ENCODE measurements at regions not wholly inside any gene's neighbourhood (a gene's known extent, or its start where the extent isn't known, plus 50 kb on each side); places are given as distances from the start of the nearest gene placed in this dataset.

- peak overlapping the region; percentile 68 for H3K4me2 ChIP-seq (ENCODE audit: control insufficient read depth, extremely low read depth, insufficient read depth, low read depth, low read length)
- no peaks in the 10 kb centered on the region for H3K9me1 ChIP-seq (ENCODE audit: control insufficient read depth, extremely low read depth, insufficient read depth, low read length)
Observed at GRCh38 chr20:12928755-12929401, 79.9 kb upstream of the SPTLC3 start.

GRCh38 chr20:12936020-12936419, 72.8 kb upstream of the SPTLC3 start:
- DNase-seq (ENCODE audit: low read depth, low spot score) (no peak), FAIRE-seq (no peak)
- Histone ChIP-seq H3K9ac (ENCODE audit: control insufficient read depth, extremely low read depth, insufficient read depth, low read length) (no peak overlapping the region), H2AFZ (ENCODE audit: control insufficient read depth, low read length) (no peak overlapping the region), H3K79me2 (ENCODE audit: control insufficient read depth, insufficient read depth, low read length) (no peaks in the 10 kb centered on the region), H3K36me3 (ENCODE audit: control insufficient read depth in 2 of 2, extremely low read depth in 1 of 2, insufficient read depth in 2 of 2, low read length in 2 of 2) (no peaks in the 10 kb centered on the region), H3K27ac (ENCODE audit: control insufficient read depth, insufficient read depth, low read length) (no peak overlapping the region), H3K9me1 (ENCODE audit: control insufficient read depth, extremely low read depth, insufficient read depth, low read length) (no peaks in the 10 kb centered on the region), H3K27me3 (ENCODE audit: control insufficient read depth, extremely low read depth, insufficient read depth, low read length) (no peaks in the 10 kb centered on the region), H3K4me3 (ENCODE audit: control insufficient read depth in 2 of 3, extremely low read depth in 1 of 3, insufficient read depth in 2 of 3, low read depth in 1 of 3, low read length in 3 of 3) (no peak overlapping the region), H3K4me2 (ENCODE audit: control insufficient read depth, extremely low read depth, insufficient read depth, low read depth, low read length) (no peak overlapping the region), H4K20me1 (ENCODE audit: control insufficient read depth, extremely low read depth, insufficient read depth, low read length) (no peaks in the 10 kb centered on the region), H3K4me1 (ENCODE audit: control insufficient read depth, extremely low read depth, insufficient read depth, low read length) (peaks cover 2% of the 10 kb centered on the region), H3K9me3 (ENCODE audit: control insufficient read depth, low read depth, low read length) (no peaks in the 10 kb centered on the region)
- dilution Hi-C loops (cut with MboI; ENCODE audit: extremely low pct_ligation_motif_present, low sequenced_read_pairs), result no loop called here
- no peak for TF ChIP-seq CTCF (optimal IDR thresholded peaks at IDR 0.05 in 1 of 3, IDR thresholded peaks at IDR 0.05 in 1 of 3, conservative IDR thresholded peaks at IDR 0.05 in 1 of 3; ENCODE audit: extremely low read depth in 1 of 3, insufficient read depth in 2 of 3, low read length in 3 of 3)
- no peak for TF ChIP-seq EZH2 (IDR thresholded peaks at IDR 0.05; ENCODE audit: low read length)

More at GRCh38 chr20:12928755-12929401, 79.9 kb upstream of the SPTLC3 start:
- H3K36me3 ChIP-seq (ENCODE audit: control insufficient read depth in 2 of 2, extremely low read depth in 1 of 2, insufficient read depth in 2 of 2, low read length in 2 of 2), result no peaks in the 10 kb centered on the region
- H3K4me3 ChIP-seq (ENCODE audit: control insufficient read depth in 2 of 3, extremely low read depth in 1 of 3, insufficient read depth in 2 of 3, low read depth in 1 of 3, low read length in 3 of 3), result peak overlapping the region in 1 of 3 experiments; percentile 31
- dilution Hi-C loops (cut with MboI; ENCODE audit: extremely low pct_ligation_motif_present, low sequenced_read_pairs), result no loop called here
- DNase-seq (ENCODE audit: low read depth, low spot score), result no peak
- H3K9ac ChIP-seq (ENCODE audit: control insufficient read depth, extremely low read depth, insufficient read depth, low read length), result no peak overlapping the region
- no peaks in the 10 kb centered on the region for H3K79me2 ChIP-seq (ENCODE audit: control insufficient read depth, insufficient read depth, low read length)
- no peaks in the 10 kb centered on the region for H3K9me3 ChIP-seq (ENCODE audit: control insufficient read depth, low read depth, low read length)
- H2AFZ ChIP-seq (ENCODE audit: control insufficient read depth, low read length), result peak overlapping the region; percentile 69
- no peaks in the 10 kb centered on the region for H3K27me3 ChIP-seq (ENCODE audit: control insufficient read depth, extremely low read depth, insufficient read depth, low read length)
- H3K27ac ChIP-seq (ENCODE audit: control insufficient read depth, insufficient read depth, low read length), result peak overlapping the region; percentile 48
- TF ChIP-seq CTCF (optimal IDR thresholded peaks at IDR 0.05 in 1 of 3, IDR thresholded peaks at IDR 0.05 in 1 of 3, conservative IDR thresholded peaks at IDR 0.05 in 1 of 3; ENCODE audit: extremely low read depth in 1 of 3, insufficient read depth in 2 of 3, low read length in 3 of 3), result no peak
- TF ChIP-seq EZH2 (IDR thresholded peaks at IDR 0.05; ENCODE audit: low read length), result no peak
- H3K4me1 ChIP-seq (ENCODE audit: control insufficient read depth, extremely low read depth, insufficient read depth, low read length), result peaks cover 38% of the 10 kb centered on the region
- FAIRE-seq, result peak; percentile 95
- H4K20me1 ChIP-seq (ENCODE audit: control insufficient read depth, extremely low read depth, insufficient read depth, low read length), result no peaks in the 10 kb centered on the region
